Esophagus muscularis mucosa (tissue), 4 donors: ENCODE measurements at regions not wholly inside any gene's neighbourhood (a gene's known extent, or its start where the extent isn't known, plus 50 kb on each side); places are given as distances from the start of the nearest gene placed in this dataset.

Source experiments
- EP300 ChIP-seq: sonication (generic); formaldehyde crosslinking; IDR thresholded peaks from one replicate; pipeline ENCODE4 v1.6.1; 2017; ENCODE audit warnings: antibody characterized with exemption
- POLR2AphosphoS5 ChIP-seq, 2 donors: sonication (generic); formaldehyde crosslinking; IDR thresholded peaks; one replicate each; pipeline ENCODE4 v1.6.1; 2017; ENCODE audit warnings: antibody characterized with exemption in 2 of 2
- TF ChIP-seq, protein P1 (sequence below), 3 experiments: fragments of 200-600 bp in 2 of 3; fragments of 450-650 bp in 1 of 3; sonication (generic) in 2 of 3; IDR thresholded peaks; one replicate each; pipeline ENCODE4 v1.5.1; 2017 to 2019; ENCODE audit warnings: antibody characterized with exemption in 3 of 3, mild to moderate bottlenecking in 2 of 3, moderate library complexity in 1 of 3

GRCh38 chr1:70779571-70779970 lies 268.0 kb downstream of the PTGER3 start:
- TF ChIP-seq, protein P1, sequence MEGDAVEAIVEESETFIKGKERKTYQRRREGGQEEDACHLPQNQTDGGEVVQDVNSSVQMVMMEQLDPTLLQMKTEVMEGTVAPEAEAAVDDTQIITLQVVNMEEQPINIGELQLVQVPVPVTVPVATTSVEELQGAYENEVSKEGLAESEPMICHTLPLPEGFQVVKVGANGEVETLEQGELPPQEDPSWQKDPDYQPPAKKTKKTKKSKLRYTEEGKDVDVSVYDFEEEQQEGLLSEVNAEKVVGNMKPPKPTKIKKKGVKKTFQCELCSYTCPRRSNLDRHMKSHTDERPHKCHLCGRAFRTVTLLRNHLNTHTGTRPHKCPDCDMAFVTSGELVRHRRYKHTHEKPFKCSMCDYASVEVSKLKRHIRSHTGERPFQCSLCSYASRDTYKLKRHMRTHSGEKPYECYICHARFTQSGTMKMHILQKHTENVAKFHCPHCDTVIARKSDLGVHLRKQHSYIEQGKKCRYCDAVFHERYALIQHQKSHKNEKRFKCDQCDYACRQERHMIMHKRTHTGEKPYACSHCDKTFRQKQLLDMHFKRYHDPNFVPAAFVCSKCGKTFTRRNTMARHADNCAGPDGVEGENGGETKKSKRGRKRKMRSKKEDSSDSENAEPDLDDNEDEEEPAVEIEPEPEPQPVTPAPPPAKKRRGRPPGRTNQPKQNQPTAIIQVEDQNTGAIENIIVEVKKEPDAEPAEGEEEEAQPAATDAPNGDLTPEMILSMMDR (IDR thresholded peaks at IDR 0.05), result no peak
- no peak for TF ChIP-seq EP300
- TF ChIP-seq POLR2AphosphoS5 (IDR thresholded peaks at IDR 0.05), result no peak
